ENCODE measurements at regions not wholly inside any gene's neighbourhood (a gene's known extent, or its start where the extent isn't known, plus 50 kb on each side); places are given as distances from the start of the nearest gene placed in this dataset.

- Mint-ChIP-seq H3K9me3 (ENCODE audit: unreplicated experiment) (no peaks in the 10 kb centered on the region), H3K36me3 (ENCODE audit: unreplicated experiment) (no peaks in the 10 kb centered on the region), H3K27ac (ENCODE audit: unreplicated experiment) (no peak overlapping the region), H3K4me1 (ENCODE audit: unreplicated experiment) (no peaks in the 10 kb centered on the region), H3K27me3 (ENCODE audit: unreplicated experiment) (no peaks in the 10 kb centered on the region), H3K4me3 (ENCODE audit: unreplicated experiment) (no peak overlapping the region)
- no peak for DNase-seq (ENCODE audit: extremely low spot score, unreplicated experiment)
- TF ChIP-seq CTCF (IDR thresholded peaks at IDR 0.05), result no peak
Measured at GRCh38 chr6:124901084-124901483, 61.2 kb upstream of the RNF217 start.

- no peaks in the 10 kb centered on the region for H3K9me3 Mint-ChIP-seq (ENCODE audit: unreplicated experiment)
- H3K36me3 Mint-ChIP-seq (ENCODE audit: unreplicated experiment), result no peaks in the 10 kb centered on the region
- no peaks in the 10 kb centered on the region for H3K4me1 Mint-ChIP-seq (ENCODE audit: unreplicated experiment)
Measured at GRCh38 chr6:124903797-124904196, 58.4 kb upstream of the RNF217 start.

GRCh38 chr6:124907596-124907995 is 54.6 kb upstream of the RNF217 start:
- no peaks in the 10 kb centered on the region for H3K36me3 Mint-ChIP-seq (ENCODE audit: unreplicated experiment)
- H3K9me3 Mint-ChIP-seq (ENCODE audit: unreplicated experiment), result no peaks in the 10 kb centered on the region
- no peak for DNase-seq (ENCODE audit: extremely low spot score, unreplicated experiment)
- H3K4me1 Mint-ChIP-seq (ENCODE audit: unreplicated experiment), result no peaks in the 10 kb centered on the region
- H3K27ac Mint-ChIP-seq (ENCODE audit: unreplicated experiment), result no peak overlapping the region
- no peak overlapping the region for H3K4me3 Mint-ChIP-seq (ENCODE audit: unreplicated experiment)
- H3K27me3 Mint-ChIP-seq (ENCODE audit: unreplicated experiment), result no peaks in the 10 kb centered on the region
- TF ChIP-seq CTCF (IDR thresholded peaks at IDR 0.05), result no peak

More at GRCh38 chr6:124903797-124904196, 58.4 kb upstream of the RNF217 start:
- no peak overlapping the region for H3K27ac Mint-ChIP-seq (ENCODE audit: unreplicated experiment)
- DNase-seq (ENCODE audit: extremely low spot score, unreplicated experiment), result no peak
- no peak for TF ChIP-seq CTCF (IDR thresholded peaks at IDR 0.05)
- no peaks in the 10 kb centered on the region for H3K27me3 Mint-ChIP-seq (ENCODE audit: unreplicated experiment)
- H3K4me3 Mint-ChIP-seq (ENCODE audit: unreplicated experiment), result no peak overlapping the region
